Astrocyte of the spinal cord (primary cell): ENCODE measurements at regions not wholly inside any gene's neighbourhood (a gene's known extent, or its start where the extent isn't known, plus 50 kb on each side); places are given as distances from the start of the nearest gene placed in this dataset.

Experiments used
- DNase-seq: peaks from one replicate; pipeline ENCODE4 v3.0.0; 2011; ENCODE audit warnings: low read depth, low spot score
- H3K4me3 ChIP-seq: 2 replicates; pipeline ENCODE4 v1.5.1; 2011; ENCODE audit warnings: low read depth, mild to moderate bottlenecking, low read length, moderate library complexity
- CTCF ChIP-seq: IDR thresholded peaks from 2 replicates; pipeline ENCODE4 v1.5.1; 2012; ENCODE audit warnings: low read depth, mild to moderate bottlenecking, low read length, inconsistent platforms
- in situ Hi-C: cut with HindIII; loops from 2 replicates; pipeline ENCODE4 v1.10.0; 2017; ENCODE audit warnings: low sequenced_read_pairs

DNA sequence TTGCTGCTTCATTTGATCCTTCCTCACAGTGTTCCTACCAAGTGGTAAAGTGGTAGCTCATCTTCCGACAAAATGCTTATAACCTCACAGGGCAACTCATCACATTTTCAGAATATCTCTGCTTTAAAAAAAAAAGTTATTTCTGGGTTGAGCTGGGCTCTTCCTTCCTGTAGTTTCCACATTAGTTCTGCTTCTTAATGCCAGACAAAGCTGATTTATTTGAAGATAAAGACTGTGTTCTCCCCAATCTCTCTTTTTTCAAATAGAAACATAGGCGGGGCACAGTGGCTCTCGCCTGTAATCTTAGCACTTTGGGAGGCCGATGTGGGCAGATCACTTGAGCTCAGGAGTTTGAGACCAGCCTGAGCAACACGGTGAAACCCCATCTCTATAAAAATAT is 273.1 kb downstream of the ACTL7B start:
- no peak for DNase-seq
- no peak overlapping the region for H3K4me3 ChIP-seq
- in situ Hi-C loops: no loop called here
- no peak for TF ChIP-seq CTCF

DNA sequence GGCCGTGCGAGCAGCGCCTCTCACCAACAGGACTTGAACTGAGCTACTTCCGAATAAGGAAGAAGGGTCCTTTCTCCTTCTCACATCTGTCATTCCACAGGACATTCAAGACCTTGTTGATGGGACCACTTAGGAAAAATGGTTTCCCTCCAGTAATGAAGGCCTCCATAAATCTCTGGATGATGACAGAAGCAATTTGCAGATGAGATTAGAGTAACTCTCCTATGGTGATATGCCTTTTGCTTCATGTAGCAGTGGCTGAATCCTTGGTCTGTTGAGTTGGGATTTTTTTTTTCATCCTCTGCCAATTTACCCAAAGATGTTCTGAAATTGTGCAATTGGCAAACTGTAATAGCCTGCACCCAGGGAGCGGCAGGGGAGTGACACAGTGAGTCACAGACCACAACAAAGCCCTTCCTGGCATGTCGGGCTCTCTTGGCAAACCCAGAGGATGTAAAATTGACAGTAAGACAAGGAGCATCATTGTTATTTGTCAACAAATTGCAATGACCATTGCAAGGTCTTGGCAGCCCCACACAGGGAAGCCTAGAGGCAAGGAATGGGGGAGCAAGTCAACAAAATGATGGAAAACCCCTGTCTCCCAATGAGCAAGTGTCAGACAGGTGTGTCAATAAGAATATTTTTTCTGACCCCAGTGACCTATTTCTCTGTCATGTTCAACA is 275.9 kb downstream of the ACTL7B start:
- H3K4me3 ChIP-seq: no peak overlapping the region
- in situ Hi-C loops: no loop called here
- TF ChIP-seq CTCF: no peak
- DNase-seq: peak; percentile 3

- no peak for TF ChIP-seq CTCF
- DNase-seq: no peak
- in situ Hi-C loops: no loop called here
These were observed 280.5 kb downstream of the ACTL7B start for GRCh38 chr9:108575276-108575675.

GRCh38 chr9:108569624-108570023 is 286.2 kb downstream of the ACTL7B start:
- no peak overlapping the region for H3K4me3 ChIP-seq
- in situ Hi-C loops: no loop called here
- TF ChIP-seq CTCF: no peak
- DNase-seq: peak; percentile 48

More at GRCh38 chr9:108575276-108575675, 280.5 kb downstream of the ACTL7B start:
- H3K4me3 ChIP-seq: no peak overlapping the region

DNA sequence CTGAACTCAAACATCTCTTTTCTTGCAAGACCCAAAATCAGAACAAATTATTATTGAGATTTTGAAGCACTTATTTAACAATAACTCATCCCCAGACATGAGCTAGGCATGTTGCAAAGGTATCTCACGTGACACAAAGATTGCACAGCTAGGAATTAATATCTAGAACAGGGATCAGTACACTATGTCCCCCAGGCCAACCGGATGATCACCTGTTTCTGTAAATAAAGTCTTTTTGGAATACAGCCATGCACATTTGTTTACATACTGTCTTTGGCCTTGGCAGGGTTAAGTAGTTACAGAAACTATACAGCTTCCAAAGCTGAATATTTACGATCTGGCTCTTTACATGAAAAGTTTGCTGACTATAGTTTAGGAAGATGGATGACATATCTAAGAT is 287.7 kb downstream of the ACTL7B start:
- in situ Hi-C loops: no loop called here
- no peak overlapping the region for H3K4me3 ChIP-seq
- TF ChIP-seq CTCF: no peak
- no peak for DNase-seq

GRCh38 chr9:108567571-108567970 is 288.2 kb downstream of the ACTL7B start:
- TF ChIP-seq CTCF: no peak
- no peak for DNase-seq
- H3K4me3 ChIP-seq: no peak overlapping the region
- in situ Hi-C loops: no loop called here
